GM23248 (cell line): ENCODE measurements at regions not wholly inside any gene's neighbourhood (a gene's known extent, or its start where the extent isn't known, plus 50 kb on each side); places are given as distances from the start of the nearest gene placed in this dataset.

Experiments used
- DNase-seq: peaks from one replicate; pipeline ENCODE4 v3.0.0-alpha.2; 2015
- H2AFZ ChIP-seq: fragments of 200-600 bp; sonication (generic); 2 replicates; pipeline ENCODE4 v1.6.1; 2016; ENCODE audit warnings: antibody characterized with exemption
- H3F3A ChIP-seq: fragments of 200-600 bp; sonication (generic); 2 replicates; pipeline ENCODE4 v1.6.1; 2016; ENCODE audit warnings: mild to moderate bottlenecking, antibody characterized with exemption, mixed run types; ENCODE audit not compliant: insufficient read depth
- H3K27ac ChIP-seq: fragments of 200-600 bp; sonication (generic); 2 replicates; pipeline ENCODE4 v1.5.1; 2016; ENCODE audit warnings: mild to moderate bottlenecking
- H3K27me3 ChIP-seq: fragments of 200-600 bp; sonication (generic); replicated peaks from 2 replicates; pipeline ENCODE4 v1.6.1; 2016; ENCODE audit warnings: mild to moderate bottlenecking; ENCODE audit not compliant: insufficient read depth
- H3K36me3 ChIP-seq: fragments of 200-600 bp; sonication (generic); 2 replicates; pipeline ENCODE4 v1.6.1; 2016; ENCODE audit warnings: low read depth, mild to moderate bottlenecking
- H3K4me1 ChIP-seq: fragments of 200-600 bp; sonication (generic); 2 replicates; pipeline ENCODE4 v1.6.1; 2016; ENCODE audit warnings: mild to moderate bottlenecking; ENCODE audit not compliant: insufficient read depth
- H3K4me2 ChIP-seq: fragments of 200-600 bp; sonication (generic); one replicate; pipeline ENCODE4 v1.6.1; 2016; ENCODE audit warnings: mild to moderate bottlenecking; ENCODE audit not compliant: unreplicated experiment
- H3K4me3 ChIP-seq: fragments of 200-600 bp; sonication (generic); 2 replicates; pipeline ENCODE4 v1.5.1; 2016; ENCODE audit warnings: mild to moderate bottlenecking
- H3K79me2 ChIP-seq: fragments of 200-600 bp; sonication (generic); 2 replicates; pipeline ENCODE4 v1.6.1; 2016; ENCODE audit warnings: mild to moderate bottlenecking; ENCODE audit not compliant: insufficient read depth
- H3K9ac ChIP-seq: fragments of 200-600 bp; sonication (generic); 2 replicates; pipeline ENCODE4 v1.6.1; 2016; ENCODE audit warnings: mild to moderate bottlenecking
- H3K9me2 ChIP-seq: fragments of 200-600 bp; sonication (generic); 2 replicates; pipeline ENCODE4 v1.6.1; 2016; ENCODE audit warnings: mixed run types, mild to moderate bottlenecking, moderate library complexity; ENCODE audit not compliant: insufficient read depth
- H3K9me3 ChIP-seq: fragments of 200-600 bp; sonication (generic); one replicate; pipeline ENCODE4 v1.6.1; 2017; ENCODE audit warnings: low read depth
- H4K20me1 ChIP-seq: fragments of 200-600 bp; sonication (generic); 2 replicates; pipeline ENCODE4 v1.6.0; 2016; ENCODE audit not compliant: insufficient read depth
- EZH2 ChIP-seq: fragments of 200-600 bp; sonication (generic); IDR thresholded peaks from 2 replicates; pipeline ENCODE4 v1.6.1; 2018; ENCODE audit warnings: antibody characterized with exemption, mild to moderate bottlenecking; ENCODE audit not compliant: insufficient read depth, poor library complexity, severe bottlenecking
- EZH2phosphoT487 ChIP-seq: fragments of 200-600 bp; sonication (generic); IDR thresholded peaks from 2 replicates; pipeline ENCODE4 v1.6.1; 2018; ENCODE audit warnings: antibody characterized with exemption, moderate library complexity, mild to moderate bottlenecking, low read depth; ENCODE audit not compliant: insufficient read depth
- WGBS, 2 experiments: methylation state at CpG; one replicate each; pipeline ENCODE4 v1.1.6; 2015 to 2017; ENCODE audit warnings: low lambda C conversion rate in 2 of 2, low coverage in 1 of 2; ENCODE audit errors: missing lambda C conversion rate in 2 of 2; 5-methylcytosine and 5-hydroxymethylcytosine counted together
- in situ Hi-C: fragments of 300-500 bp; cut with MboI; formaldehyde crosslinking; loops from 2 replicates; pipeline ENCODE4 v1.15.0; 2020

GRCh38 chr18:27447451-27447881 lies 262.4 kb upstream of the CHST9 start:
- H3K27me3 ChIP-seq, result no peaks in the 10 kb centered on the region
- DNase-seq, result no peak

GRCh38 chr18:27430595-27430994 lies 245.5 kb upstream of the CHST9 start:
- no peak for DNase-seq
- H3K9ac ChIP-seq, result no peak overlapping the region

More at GRCh38 chr18:27447451-27447881, 262.4 kb upstream of the CHST9 start:
- Histone ChIP-seq H3K4me2 (no peak overlapping the region), H3K27ac (no peak overlapping the region), H3K9ac (no peak overlapping the region), H3K9me2 (no peaks in the 10 kb centered on the region), H3K36me3 (no peaks in the 10 kb centered on the region), H3K9me3 (no peaks in the 10 kb centered on the region), H2AFZ (no peak overlapping the region), H3F3A (no peaks in the 10 kb centered on the region), H3K79me2 (no peaks in the 10 kb centered on the region), H3K4me3 (no peak overlapping the region), H4K20me1 (no peaks in the 10 kb centered on the region), H3K4me1 (no peaks in the 10 kb centered on the region)
- 39 to 41% methylated on average over 5 of the region's 5 CpGs for WGBS, 2 experiments
- in situ Hi-C loops, result no loop called here
- TF ChIP-seq EZH2 (no peak), EZH2phosphoT487 (no peak)

GRCh38 chr18:27428716-27429475 lies 243.8 kb upstream of the CHST9 start:
- no peak overlapping the region for H2AFZ ChIP-seq
- in situ Hi-C loops, result no loop called here
- H4K20me1 ChIP-seq, result no peaks in the 10 kb centered on the region
- H3K27me3 ChIP-seq, result no peaks in the 10 kb centered on the region
- no peaks in the 10 kb centered on the region for H3K9me3 ChIP-seq
- H3K9me2 ChIP-seq, result no peaks in the 10 kb centered on the region
- no peaks in the 10 kb centered on the region for H3K79me2 ChIP-seq
- no peak overlapping the region for H3K27ac ChIP-seq
- no peak overlapping the region for H3K9ac ChIP-seq
- H3K4me1 ChIP-seq, result no peaks in the 10 kb centered on the region
- no peak overlapping the region for H3K4me3 ChIP-seq
- H3K36me3 ChIP-seq, result no peaks in the 10 kb centered on the region
- no peaks in the 10 kb centered on the region for H3F3A ChIP-seq
- DNase-seq, result no peak
- 38 to 46% methylated on average over 2 of the region's 2 CpGs for WGBS, 2 experiments
- H3K4me2 ChIP-seq, result no peak overlapping the region
- no peak for TF ChIP-seq EZH2
- TF ChIP-seq EZH2phosphoT487, result no peak

More at GRCh38 chr18:27430595-27430994, 245.5 kb upstream of the CHST9 start:
- 60 to 70% methylated on average over 2 of the region's 2 CpGs for WGBS, 2 experiments
- Histone ChIP-seq H3K27ac (no peak overlapping the region), H3K9me3 (no peaks in the 10 kb centered on the region), H4K20me1 (no peaks in the 10 kb centered on the region), H3K9me2 (no peaks in the 10 kb centered on the region), H3K27me3 (no peaks in the 10 kb centered on the region), H3K36me3 (no peaks in the 10 kb centered on the region), H3K79me2 (no peaks in the 10 kb centered on the region), H3K4me3 (no peak overlapping the region), H3K4me1 (no peaks in the 10 kb centered on the region), H3F3A (no peaks in the 10 kb centered on the region), H3K4me2 (no peak overlapping the region), H2AFZ (no peak overlapping the region)
- TF ChIP-seq EZH2phosphoT487, result no peak
- no peak for TF ChIP-seq EZH2
- in situ Hi-C loops, result no loop called here

- 9 to 26% methylated on average over 2 of the region's 2 CpGs for WGBS, 2 experiments
- H3K4me2 ChIP-seq, result no peak overlapping the region
- TF ChIP-seq EZH2phosphoT487 (no peak), EZH2 (no peak)
- no peaks in the 10 kb centered on the region for H3K36me3 ChIP-seq
- no peaks in the 10 kb centered on the region for H3K4me1 ChIP-seq
- H3K9ac ChIP-seq, result no peak overlapping the region
- DNase-seq, result peak; percentile 1
- no peaks in the 10 kb centered on the region for H4K20me1 ChIP-seq
- in situ Hi-C loops, result no loop called here
- H3K79me2 ChIP-seq, result no peaks in the 10 kb centered on the region
- H3F3A ChIP-seq, result no peaks in the 10 kb centered on the region
- H2AFZ ChIP-seq, result no peak overlapping the region
- H3K9me2 ChIP-seq, result no peaks in the 10 kb centered on the region
- no peaks in the 10 kb centered on the region for H3K27me3 ChIP-seq
- H3K27ac ChIP-seq, result no peak overlapping the region
- H3K9me3 ChIP-seq, result no peaks in the 10 kb centered on the region
- H3K4me3 ChIP-seq, result no peak overlapping the region
These were observed 243.0 kb upstream of the CHST9 start for GRCh38 chr18:27428120-27428519.
